ENCODE measurements at regions not wholly inside any gene's neighbourhood (a gene's known extent, or its start where the extent isn't known, plus 50 kb on each side); places are given as distances from the start of the nearest gene placed in this dataset.

DNA sequence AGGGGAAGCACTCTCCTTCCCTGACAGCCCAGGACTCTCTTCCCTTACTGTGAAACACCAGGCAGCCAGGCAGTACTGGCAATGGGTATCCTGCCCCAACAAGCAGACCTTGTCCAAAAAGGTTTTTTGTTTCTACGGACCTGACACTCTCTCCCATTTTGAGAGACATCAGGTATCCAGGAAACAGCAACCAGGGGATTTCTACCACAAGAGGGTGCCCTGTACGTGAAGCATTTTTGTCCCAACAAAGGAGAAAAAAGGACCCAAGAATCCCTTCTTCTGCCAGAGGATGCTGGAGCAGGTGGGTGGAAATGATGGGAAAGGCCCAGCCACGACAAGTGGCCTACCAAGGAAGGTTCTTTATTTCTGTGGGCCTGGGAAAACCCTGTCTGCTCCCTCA is 65.7 kb upstream of the FGF13 start:
- DNase-seq (ENCODE audit: extremely low read depth, low read depth, low spot score): no peak

DNA sequence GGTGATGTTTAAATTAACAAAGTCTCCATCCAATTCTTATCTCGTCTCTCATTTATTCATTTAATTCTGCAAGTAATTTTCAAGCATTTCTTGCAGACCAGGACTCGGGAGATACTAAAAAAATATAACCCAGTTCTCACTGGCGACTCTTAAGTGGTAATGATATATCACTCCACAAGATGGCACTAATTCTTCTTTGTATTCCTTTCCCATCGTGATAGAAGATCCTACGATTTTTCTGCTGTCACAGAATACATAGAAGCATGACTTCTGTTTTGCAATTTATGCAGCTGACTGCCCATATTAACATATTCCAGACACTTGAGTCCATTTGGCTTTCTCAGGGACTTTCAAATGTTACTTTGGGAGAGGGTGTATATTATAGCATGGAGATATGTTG is 64.0 kb upstream of the FGF13 start:
- DNase-seq (ENCODE audit: extremely low read depth, low read depth, low spot score): peak; percentile 9

DNA sequence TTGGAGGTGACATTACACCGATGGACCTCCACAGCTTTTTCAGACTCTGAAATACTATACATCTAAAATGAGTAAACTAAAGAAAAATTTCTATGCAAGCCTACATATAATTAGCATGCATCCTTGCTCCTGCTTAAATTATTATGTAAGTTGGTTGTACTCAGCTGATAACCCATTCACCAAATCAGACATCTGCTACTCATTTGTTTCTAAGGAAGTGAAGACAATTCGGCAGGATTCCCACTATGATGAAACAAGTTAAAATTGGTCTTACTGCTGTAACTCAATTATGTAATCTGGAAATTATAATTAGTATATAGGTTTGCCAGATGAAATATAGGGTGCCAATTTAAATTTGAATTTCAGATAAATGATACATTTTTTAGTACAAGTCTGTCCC is 59.5 kb upstream of the FGF13 start:
- no peak for DNase-seq (ENCODE audit: extremely low read depth, low read depth, low spot score)

DNA sequence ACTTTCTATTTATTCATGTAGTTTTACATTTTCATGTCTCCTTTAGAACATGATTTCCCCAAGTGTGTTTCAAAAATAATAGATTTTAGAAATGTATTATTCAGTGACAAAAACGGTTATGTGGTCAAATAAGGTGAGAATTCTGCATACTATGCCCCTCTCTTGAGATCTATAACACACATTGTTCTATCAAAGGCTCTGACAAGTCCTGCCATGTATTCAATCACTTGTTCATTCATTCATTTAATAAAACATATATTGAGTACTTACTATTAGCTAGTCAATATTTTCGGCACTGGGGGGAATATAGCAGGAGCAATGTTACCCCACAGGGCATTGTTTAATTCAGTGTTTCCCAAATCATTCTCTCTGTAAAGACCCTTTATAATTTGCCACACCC is 58.4 kb upstream of the FGF13 start:
- no peak for DNase-seq (ENCODE audit: extremely low read depth, low read depth, low spot score)

DNA sequence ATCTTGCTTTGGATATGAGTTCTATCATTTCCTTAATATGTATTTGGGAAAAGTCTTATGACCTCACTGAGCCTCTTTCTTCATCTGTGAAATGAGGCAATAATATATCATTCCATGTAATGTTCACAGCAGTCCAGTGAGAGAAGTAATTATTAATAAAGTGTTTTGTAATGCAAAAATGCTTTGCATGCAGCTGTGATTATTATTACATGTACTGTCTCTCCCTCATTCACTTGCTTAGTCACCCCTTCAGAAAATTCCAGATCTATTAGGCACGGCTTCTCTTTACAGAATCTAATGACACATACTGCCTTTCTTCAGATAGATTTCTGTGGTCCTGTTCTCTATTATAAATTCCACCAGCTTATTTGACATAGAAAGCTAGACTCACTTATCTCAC is 53.5 kb upstream of the FGF13 start:
- DNase-seq (ENCODE audit: extremely low read depth, low read depth, low spot score): no peak

GRCh38 chrX:138763761-138764160 is 52.2 kb upstream of the FGF13 start:
- DNase-seq (ENCODE audit: extremely low read depth, low read depth, low spot score): no peak

GRCh38 chrX:138761380-138761779 is 49.9 kb upstream of the FGF13 start:
- no peak for DNase-seq (ENCODE audit: extremely low read depth, low read depth, low spot score)
